NCI-H82 (cell line): ENCODE measurements at regions not wholly inside any gene's neighbourhood (a gene's known extent, or its start where the extent isn't known, plus 50 kb on each side); places are given as distances from the start of the nearest gene placed in this dataset.

Experiments used
- DNase-seq: peaks from one replicate; lab custom pipeline; 2025; lab: John Stamatoyannopoulos, UW

DNA sequence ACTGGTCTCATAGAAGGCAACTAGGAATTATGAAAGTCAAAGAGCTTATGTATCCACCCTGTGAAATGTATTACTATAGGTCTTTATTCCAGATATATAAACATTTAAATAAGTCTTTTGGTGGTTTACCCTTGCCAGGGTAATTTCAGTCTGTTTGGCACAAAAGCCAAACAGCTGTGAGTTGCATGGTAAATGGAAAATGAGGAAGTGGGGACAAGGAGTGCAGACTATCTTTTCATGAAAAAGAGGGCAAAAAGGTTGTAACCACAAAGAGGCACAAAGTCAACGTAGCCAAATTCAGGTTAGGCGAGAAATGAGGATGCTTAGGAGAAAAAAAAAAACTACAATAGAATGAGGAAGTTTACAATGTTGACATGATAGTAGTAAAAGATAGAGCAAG, 492.3 kb upstream of the PRMT6 start:
- DNase-seq = no peak

DNA sequence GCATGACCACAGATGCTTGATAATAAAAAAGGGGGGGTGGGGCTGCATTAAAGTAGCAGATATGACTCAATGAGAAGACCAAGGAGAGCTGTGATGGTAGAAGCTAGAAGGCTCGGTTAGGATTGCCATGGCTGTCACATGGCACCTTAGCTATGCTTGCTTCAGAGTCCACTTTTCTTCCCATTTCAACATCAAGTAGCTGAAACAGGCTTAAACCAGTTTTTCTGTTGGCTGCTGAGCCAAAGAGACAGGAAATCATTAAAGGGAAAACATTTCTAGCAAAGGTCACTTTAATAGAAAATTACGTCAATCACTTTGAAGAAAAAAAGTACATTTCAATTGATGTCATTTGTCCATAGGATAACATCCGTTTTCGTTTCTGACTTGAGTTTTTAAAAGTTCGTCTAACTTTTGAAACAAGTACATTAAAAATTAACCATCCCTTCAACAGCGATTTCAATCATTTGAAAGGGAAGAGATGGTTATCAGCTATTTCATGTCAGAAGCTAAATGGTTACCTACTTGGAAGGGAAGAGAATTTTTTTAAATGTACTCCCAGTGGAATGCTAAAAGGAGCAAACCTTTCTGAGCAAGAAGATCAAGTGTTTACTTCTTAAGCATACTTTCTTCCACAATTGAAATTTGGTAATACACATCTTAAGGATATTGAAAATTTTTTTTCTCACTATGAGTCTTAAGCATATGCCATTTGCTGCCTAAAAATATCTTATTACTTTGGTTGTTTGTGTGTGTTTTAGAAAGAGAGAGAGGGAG, 488.1 kb upstream of the PRMT6 start:
- no peak for DNase-seq

DNA sequence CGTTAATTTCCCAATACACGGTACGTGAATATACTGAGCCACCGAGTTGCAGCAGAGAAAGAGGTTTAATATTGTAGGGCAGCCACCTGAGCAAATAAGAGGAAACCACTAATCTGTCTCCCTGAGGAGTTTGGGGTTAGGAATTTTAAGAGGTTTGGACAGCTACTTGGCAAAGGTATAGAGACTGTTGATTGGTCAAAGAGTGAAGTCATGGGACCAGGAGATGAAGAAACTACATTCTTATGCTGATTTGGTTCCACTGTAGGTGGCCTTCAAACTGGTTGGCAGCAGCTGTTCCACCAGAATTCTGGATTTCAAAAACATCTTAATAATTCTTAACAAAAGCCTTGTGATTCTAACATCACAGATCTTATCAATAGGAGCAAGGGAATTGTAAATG, 485.4 kb upstream of the PRMT6 start:
- DNase-seq = no peak

DNA sequence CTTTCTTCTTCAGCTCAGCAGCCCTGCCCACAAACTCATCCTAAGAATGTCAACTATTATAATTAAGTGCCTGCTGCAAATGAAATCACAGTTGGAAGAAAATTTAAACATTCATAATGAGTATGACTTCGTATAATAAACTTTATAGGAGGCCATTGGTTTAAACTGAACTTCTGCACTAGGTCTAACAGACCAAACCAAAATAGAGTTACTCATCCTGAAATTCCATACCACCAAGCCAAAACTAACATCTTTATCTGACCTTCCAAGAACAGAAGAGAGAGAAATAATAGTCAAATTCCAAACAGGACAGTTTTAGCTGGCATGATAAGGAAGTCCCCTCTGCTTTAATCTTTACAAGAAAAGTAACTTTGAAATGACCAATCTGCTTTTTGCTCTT, 472.4 kb upstream of the PRMT6 start:
- no peak for DNase-seq

DNA sequence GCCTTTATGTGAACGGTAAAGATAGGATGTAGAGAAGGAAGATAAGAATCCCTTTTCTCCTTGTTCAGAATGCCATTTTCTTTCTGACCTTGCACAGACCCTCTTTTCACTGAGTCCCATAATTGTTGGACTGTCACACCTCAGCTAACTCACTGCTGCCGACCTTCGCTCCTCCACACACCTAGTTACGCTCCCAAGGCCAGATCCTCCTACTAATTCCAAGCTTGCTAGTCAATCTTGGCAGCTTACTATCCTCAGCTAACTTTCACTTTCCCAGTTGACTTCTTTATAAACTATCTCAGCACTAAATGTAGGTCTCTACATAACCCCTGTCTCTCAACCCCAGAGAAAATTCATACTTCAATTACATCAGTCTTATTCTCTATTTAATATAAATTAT, 471.8 kb upstream of the PRMT6 start:
- no peak for DNase-seq

DNA sequence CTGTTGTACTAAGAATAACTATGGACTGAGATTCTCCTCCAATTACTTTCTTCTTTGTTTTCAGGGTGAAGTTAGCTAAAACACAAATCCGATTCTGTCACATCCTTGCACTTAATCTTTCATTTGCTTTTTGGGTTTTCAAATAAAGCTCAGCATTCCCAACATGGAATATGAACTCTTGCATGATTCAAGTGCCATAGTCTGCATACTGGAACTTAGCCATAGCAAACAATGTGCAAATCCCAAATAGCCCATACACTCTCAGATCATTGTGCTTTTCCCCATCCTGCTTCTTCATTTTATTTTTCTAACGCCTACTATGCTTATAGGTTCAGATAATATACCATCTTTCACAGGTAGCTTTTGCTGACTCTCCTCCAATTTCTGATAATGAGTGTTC, 455.8 kb upstream of the PRMT6 start:
- no peak for DNase-seq

DNA sequence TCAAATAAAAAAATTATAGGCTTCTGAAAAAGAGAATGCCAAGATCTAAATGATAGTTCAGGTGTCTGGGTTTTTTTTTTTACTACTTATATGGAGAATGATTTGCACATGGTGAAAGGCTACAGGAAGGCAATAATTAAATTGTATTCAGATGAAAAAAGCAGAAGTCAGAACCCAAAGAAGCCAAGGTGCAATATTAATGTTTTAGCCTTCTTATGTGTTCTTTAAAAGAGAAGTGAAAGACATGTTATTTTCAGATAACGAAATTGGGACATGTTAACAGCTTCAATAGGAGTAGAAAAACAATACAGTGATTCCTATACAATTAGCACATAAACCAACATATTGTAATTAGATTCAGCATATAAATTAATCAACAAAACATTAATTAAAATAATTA, 452.9 kb upstream of the PRMT6 start:
- no peak for DNase-seq

DNA sequence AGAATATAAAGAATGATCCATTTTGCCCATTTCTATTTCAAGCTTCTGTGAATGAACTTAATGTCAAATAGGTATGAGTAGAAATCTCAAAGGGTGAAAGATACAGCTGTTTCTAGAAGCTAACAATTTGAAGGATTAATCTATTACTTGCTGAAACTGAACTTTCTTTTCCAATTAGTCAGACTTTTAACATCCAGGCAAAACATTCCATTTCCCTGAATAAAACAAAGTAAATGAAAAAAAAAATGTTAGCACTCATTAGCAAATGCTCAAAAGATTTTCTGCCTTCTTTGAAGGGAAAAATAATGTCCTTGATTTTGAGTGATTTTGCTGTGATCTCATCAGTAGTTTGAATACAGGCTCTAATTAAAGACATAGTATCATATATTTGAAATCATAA, 447.6 kb upstream of the PRMT6 start:
- DNase-seq = no peak

DNA sequence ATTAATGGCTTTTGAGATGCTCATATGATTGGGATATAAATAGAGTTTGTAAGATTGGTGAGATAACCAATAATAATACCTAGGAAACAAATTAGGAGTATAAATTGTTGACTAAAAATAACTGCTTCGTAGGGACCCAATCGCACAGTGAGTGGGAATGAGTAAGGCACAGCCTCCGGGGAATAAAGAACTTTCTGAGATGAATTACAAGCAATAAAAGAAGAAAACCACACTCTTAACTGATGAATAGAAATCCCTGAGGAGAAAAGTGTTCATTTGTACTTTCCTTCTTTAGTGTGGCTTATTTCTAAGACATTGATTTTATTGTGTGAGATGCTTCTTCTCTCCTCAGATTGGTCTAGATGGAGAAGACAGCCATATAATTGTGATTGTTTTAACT, 443.4 kb upstream of the PRMT6 start:
- DNase-seq = no peak

DNA sequence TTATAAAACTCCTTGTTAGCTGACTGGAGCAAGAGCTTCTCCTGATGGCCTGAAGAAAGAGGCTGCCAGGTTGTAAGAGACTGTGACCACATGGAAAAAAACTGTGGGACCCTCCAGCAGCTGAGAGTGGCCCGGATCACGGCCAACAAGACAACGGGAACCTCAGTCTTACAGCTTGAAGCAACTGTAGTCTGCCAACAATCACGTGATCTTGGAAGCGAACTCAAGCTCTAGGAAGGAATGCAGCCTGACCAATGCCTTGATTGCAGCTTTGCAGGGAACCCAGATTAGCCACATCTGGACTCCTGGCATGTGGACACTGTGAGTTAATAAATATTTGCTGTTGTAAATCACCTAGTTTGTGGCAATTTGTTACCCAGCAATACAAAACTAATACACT, 442.6 kb upstream of the PRMT6 start:
- no peak for DNase-seq

DNA sequence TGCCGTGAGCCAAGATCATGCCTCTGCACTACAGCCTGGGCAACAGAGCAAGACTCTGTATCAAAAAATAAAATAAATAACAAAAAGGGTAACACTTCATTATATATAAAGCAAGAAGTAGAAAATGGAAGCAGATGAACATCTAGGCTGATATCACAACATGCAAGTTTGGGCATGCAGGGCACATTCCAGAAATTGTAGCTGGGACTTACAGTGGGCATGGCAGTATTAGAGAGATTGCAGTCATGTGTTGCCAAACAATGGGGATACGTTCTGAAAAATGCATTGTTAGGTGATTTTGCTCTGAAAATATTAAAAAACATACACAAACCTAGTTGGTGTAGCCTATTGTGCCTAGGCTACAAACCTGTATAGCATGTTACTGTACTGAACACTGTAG, 441.0 kb upstream of the PRMT6 start:
- DNase-seq = no peak

DNA sequence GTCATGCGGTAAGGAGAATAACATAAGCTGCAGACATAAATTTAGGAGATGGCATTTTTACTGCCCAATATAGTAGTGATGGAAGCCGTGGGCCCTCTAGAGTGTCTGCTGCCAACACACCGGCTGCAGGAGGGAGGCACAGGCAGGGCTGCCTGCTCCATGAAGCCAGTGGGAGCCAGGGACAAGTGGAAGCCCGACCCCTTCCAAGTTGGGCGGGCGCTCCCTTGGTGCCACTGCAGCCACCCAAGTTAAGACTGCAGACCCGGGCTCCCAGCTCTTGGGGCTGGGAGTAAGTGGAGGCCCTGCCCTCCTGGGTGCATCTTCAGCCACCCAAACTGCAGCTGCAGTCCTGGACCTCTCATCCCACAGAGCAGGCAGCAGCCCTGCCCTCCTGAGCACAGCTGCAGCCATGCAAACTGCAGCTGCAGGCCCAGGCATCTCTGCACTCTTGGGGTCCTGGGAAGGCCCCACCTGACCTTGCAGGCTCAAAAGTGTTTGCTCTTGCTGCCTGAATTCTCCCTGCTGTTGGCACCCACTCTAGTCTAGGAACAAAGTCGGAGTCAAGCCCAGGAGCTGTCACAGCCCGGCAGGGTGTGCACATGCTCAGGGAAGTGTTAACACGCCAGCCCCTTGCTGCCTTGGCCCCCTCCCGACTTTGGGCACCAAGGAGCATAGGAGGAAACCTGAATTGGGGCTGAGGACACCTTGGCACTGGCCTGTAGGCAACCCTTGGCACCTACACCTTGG, 437.2 kb upstream of the PRMT6 start:
- DNase-seq = no peak

DNA sequence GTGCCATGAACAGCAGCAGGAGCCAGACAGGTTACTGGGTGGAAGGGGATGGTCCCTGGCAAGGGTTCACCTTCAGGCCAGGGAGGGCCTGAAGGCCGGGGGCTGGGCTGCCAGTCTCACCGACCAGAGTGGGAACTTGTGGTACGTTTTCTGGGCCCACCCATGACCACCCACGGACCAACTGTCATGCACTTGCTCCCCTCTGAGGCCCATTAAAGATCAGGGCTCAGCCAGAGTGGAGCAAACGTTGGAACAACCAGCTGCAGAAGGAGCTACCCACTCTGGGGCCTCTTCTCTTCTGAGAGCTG, 436.7 kb upstream of the PRMT6 start:
- DNase-seq = no peak

DNA sequence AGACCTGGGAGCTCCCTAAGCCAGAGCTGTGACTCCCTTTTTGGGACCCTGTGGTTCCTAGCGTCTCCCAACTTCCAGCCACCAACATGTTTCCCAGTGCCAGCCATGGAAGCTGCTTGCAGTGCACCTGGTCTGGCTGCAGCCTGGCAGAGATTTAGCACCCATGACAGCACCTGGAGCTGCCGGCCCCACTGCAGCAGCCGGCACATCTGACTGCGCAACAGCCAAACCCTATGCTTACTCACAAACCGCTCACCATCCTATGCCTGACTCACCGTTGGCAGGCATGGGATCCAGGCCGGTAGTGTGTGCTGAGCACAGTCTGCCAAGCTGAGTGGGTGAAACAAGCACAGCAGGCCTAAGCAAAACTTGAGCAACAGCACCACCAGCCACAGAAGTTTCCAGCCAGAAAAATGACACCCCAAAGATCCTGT, 435.9 kb upstream of the PRMT6 start:
- no peak for DNase-seq

DNA sequence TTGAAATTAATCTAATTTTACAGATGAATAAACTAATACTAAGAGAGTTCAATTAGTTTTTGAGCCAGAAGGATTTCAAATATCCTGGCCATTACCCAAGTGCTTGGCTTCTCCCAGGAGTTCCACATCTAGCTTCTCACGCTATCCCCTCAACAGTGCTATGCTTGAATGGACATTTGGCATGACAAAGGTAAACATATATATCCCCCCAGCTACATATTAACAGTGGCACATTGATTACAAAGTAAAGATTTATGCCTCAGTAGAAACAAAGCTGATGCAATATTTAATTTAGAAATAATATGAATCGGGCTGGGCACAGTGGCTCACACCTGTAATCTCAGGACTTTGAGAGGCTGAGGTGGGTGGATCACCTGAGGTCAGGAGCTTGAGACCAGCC, 434.6 kb upstream of the PRMT6 start:
- no peak for DNase-seq

DNA sequence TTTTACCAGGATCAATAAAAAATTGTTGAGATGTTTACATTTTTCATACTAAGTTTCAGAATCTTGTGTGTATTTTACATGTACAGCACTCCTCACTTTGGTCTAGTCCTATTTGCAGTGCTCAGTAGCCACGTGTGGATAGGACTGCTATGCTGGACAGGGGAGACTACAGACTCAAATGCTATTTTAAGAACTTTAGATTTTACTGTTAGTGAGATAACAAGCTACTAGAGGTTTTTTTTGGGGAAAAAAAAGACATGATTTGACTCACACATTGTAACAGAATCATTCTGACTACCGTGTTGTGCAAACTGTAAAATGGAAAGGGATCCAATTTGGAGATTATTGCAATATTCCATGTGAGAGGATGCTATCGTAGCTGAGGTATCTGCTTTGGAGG, 418.9 kb upstream of the PRMT6 start:
- DNase-seq = no peak

DNA sequence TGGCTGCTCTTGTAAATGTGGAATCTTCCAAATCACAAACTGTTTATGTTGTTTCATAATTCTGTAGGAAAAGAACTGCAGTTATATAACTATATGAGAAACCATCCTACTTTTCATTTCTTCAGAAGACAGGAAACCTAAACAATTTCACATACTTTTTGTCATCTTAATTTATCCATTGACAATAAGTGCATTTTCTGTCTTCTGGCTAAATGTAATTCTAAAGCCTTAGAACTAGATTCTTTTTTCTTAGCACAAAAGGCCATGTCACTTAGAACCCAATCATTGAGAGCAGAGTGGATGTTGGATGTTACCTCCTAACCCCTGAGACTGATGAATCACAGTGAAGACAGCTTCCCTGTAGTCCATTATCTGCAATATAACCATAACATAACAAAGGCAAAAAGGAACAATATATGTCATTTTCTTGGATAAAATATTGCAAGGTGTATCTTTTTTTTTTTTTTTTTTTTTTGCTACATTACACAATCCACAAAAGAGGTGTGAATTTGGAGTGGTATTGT, 410.2 kb upstream of the PRMT6 start:
- no peak for DNase-seq

DNA sequence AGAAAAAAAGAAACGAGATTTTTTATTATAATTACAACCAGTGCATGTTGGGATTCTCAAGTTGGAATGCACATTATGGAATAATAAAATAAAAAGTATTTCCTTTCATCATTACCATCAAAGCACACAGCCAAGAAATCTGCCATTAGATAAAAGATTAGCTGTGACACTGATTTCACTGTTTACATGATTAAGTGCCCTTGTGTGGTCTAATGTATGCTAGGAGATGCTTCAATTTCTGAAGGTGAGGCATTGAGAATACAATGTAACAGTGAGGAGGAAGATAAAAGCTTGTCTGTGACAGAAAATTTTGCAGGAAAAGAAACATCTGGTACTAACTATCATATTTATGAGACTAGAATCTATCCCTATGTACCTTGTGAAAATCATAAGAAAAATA, 409.7 kb upstream of the PRMT6 start:
- no peak for DNase-seq

DNA sequence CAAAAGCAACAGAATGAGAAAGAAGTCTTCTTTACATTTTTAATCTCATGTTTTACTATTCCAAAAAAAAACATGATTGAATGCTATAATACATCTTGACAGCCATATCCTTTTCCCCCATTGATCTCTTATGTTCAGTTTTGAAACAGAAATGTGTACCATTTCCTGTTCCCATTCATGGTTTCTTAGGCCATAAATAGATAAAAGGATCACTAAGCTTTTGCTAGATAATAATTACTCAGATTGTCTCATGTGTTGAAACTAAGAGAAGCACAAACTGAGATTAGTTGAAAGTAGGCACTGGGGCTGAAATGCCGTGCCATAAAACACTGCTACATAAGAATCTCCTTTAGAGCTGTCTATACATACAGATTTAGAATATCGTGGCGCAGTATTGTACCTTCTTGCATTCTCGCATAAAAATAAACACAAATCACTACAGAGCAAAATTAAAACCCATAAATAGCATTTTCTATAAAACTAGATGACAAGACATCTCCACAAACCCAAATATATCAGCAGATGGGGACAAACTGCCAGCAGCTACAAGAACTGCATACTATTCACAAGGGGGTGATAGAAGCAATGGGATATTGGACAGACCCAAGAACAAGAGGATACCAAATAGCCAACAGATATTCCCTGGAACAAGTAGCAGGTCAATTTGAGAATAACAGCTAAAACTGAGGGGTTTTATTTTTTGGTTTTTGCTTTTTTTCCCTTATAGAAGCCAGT, 405.3 kb upstream of the PRMT6 start:
- DNase-seq = no peak

DNA sequence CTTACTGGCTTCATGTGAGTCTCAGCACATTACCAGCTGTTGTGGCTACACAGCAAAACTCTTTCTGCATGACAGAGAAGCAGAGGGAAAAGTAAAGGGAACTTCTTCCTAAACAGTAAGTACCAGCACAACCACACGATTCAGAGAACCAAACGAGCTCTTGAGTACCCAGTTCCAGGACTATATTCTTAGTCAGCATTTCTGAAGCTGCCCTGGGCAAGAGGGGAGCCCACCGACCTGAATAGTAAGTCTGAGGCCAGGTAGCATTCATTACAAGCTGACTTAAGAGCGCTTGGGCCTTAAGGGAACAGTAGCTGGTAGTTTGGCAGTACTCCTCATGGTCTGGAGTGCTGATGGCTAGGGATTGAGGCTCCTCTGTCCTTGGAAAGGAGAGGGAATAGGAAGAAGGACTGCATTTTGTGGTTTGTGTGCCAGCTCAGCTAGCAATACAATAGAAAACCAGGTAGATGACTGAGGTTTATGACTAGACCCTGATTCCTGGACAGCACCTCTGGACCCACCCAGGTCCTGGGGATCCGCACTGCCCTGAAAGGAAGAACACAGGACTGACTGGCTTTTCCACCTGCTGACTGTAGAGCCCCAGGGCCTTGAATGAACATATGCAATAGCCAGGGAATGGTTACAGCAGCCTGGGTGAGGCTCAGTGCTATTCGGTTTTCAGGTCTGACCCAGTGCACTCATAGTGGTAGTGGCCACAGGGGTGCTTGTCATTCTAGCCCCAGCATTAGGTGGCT, 396.8 kb upstream of the PRMT6 start:
- DNase-seq = no peak

DNA sequence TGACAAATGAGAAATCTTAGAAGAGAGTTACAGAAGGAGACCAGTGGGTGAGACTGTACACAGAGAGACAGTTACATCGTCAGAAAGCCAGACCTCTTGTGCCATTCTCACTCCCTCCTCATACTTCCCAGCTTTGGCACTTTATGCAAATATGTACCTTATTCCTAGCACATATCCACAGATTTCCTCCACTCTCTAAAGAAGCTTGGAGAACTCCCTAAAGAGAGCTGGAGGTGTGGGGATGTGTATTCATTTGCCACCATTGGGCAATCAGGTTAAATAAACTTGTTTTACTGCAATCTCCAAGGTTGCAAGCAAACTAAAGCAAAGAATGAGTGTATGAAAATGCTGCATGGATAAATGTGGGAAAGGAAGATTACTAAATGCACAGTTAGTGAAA, 380.9 kb upstream of the PRMT6 start:
- DNase-seq = no peak

DNA sequence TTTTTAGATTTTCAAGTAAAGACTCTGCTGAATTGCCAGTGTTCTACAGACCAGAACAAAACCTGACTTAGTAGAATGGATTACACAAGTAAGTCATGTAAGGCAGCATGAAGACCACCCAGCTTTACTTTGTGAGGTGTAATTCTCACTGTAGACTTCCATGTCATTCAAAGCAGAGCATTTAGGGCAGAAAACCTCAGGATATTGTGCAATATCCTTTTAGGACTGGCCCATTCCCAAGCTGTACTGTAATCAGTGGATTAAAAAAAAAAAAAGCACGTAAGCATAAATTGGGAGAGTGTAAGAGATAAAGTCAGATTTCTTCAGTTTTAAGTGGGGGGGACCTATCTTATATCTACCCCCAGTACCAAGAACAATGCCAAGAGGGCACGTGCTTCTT, 380.5 kb upstream of the PRMT6 start:
- no peak for DNase-seq
